HFF-Myc (cell line): ENCODE measurements at regions not wholly inside any gene's neighbourhood (a gene's known extent, or its start where the extent isn't known, plus 50 kb on each side); places are given as distances from the start of the nearest gene placed in this dataset.

Experiments
- DNase-seq: peaks from one replicate; pipeline ENCODE4 v3.0.0-alpha.2; 2011; ENCODE audit warnings: low read depth; ENCODE audit errors: extremely low read depth
- H3K4me3 ChIP-seq: replicated peaks from 2 replicates; pipeline ENCODE4 v1.5.1; 2011; ENCODE audit warnings: low read depth, mild to moderate bottlenecking, control low read depth, low read length
- TF ChIP-seq, protein P1 (sequence below): IDR thresholded peaks from 2 replicates; pipeline ENCODE4 v1.5.1; 2012; ENCODE audit warnings: mild to moderate bottlenecking, low read depth, low read length, control low read depth; ENCODE audit errors: missing control alignments

DNA sequence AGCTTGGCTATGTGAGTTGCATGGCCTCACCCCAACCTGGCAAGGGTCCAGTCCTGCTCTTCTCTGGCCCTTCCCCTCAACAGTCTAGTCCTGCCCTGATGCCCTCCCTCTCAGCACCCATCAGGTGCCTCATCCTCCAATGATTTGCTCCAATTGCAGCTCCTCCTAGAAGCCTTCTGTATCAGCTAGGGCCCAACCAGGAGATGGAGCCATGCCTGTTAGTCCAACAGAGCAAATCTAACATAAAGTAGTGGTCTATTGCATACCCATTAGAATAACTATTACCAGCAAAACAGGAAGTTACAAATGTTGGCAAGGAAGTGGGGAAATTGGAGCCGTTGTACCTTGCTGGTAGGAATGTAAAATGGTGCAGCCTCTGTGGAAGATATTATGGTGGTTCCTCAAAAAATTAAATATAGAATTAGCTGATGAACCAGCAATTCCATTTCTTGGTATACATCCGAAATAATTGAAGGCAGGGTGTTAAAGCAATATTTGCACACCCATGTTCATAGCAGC is 163.5 kb downstream of the VRK1 start:
- no peak for DNase-seq
- no peak overlapping the region for H3K4me3 ChIP-seq
- TF ChIP-seq, protein P1, sequence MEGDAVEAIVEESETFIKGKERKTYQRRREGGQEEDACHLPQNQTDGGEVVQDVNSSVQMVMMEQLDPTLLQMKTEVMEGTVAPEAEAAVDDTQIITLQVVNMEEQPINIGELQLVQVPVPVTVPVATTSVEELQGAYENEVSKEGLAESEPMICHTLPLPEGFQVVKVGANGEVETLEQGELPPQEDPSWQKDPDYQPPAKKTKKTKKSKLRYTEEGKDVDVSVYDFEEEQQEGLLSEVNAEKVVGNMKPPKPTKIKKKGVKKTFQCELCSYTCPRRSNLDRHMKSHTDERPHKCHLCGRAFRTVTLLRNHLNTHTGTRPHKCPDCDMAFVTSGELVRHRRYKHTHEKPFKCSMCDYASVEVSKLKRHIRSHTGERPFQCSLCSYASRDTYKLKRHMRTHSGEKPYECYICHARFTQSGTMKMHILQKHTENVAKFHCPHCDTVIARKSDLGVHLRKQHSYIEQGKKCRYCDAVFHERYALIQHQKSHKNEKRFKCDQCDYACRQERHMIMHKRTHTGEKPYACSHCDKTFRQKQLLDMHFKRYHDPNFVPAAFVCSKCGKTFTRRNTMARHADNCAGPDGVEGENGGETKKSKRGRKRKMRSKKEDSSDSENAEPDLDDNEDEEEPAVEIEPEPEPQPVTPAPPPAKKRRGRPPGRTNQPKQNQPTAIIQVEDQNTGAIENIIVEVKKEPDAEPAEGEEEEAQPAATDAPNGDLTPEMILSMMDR: no peak

DNA sequence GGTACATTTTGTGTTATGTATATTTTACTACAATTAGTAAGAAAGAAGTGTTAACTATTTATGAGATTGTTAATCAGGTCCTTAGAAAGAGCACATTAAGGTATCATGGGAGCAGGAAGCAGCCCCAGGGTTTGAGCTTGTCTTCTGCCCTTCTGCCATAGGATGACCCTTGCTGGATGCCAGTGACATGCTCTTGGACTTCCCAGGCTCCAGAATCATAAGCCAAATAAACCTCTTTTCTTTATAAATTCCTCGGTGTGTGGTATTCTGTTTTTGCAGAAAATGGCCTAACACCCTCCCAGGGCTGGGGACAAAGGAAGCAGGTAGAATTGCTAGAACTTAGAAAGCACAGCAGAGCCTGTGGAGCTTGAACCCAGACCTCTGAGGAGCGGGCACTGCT is 164.7 kb downstream of the VRK1 start:
- no peak for DNase-seq
- H3K4me3 ChIP-seq: no peak overlapping the region
- TF ChIP-seq, protein P1: no peak

DNA sequence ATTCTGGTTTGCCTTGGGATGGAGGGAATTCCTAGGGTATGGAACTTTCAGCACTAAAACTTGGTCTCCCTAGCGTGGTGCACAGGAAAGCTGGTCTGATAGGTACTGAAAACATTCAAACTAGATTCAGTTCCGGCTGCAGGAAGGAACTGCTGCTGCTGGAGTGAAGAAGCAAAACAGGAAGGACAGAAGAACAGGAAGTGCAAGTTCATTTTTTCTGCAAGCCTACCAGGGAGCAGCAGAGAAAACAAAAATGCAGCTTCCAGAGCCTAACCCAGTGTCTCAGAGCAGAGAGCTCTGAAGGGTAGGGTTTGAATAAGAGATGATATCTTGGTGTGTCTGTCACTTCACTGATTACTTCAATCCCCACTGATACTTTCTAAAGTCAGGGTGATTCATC is 165.2 kb downstream of the VRK1 start:
- DNase-seq: no peak
- TF ChIP-seq, protein P1: no peak
- H3K4me3 ChIP-seq: no peak overlapping the region

DNA sequence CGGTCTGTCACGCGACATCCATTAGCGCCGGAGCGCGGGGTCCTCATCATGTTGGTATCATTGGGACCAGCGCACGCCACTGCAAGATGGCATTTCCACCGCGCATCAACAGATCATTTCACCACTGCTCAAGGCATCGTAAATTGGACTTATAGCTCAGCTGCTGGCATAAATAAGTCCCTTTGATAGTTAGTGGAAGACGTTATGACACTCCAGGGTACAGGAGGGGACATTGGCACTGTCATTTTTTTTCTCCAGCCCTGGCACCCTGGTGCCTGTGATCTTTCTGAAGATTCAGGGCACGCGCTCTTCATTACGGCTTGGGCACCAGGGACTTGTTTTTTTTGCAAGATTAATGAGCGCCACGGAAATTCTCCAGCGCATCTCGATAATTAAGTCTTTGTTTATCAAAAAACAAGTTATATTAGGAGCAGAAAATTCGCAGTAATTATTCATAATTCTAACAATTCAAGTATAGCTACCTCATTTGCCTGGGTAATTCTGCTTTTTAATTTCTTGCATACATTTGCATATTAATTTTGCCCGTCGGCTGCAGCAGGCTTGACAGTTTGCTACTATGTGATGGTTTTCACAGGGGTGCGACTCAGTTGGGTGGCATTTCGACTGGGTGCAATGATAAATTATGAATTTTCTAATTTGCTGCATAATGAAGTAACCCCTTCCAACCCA is 167.7 kb downstream of the VRK1 start:
- TF ChIP-seq, protein P1: no peak
- DNase-seq: no peak
- no peak overlapping the region for H3K4me3 ChIP-seq

DNA sequence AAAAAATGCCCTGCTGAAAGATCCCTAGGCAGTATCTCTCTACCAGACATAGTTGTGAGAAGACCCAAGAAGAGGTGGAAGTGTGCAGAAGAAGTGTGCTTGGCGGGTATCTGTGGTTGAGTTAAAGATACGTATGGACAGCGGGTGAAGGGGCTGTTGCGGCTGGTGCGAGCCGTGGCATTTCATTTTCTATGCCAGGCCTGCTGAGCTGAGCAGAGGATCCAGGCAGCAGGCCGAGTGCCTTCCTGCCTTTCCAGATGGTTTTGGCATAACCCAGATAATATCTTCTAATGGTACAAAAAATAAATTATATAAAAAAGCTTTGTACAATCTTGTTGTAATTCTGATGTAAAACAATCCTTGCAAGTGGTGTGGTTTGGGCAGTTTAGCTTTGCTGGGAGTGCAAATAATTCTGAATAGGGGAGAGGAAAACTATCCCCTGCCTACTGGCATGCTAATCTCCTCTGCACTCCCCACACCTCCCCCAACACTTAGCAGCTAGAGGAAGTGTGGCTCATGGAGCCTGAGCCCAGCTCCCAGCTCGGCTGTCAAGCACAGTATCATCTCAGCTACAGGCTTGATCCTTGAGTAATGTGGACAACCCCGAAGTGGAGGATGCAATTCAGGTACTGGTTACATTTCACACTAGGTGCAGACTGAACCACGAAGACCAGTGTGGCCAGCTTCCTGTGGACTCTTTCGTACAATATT is 168.9 kb downstream of the VRK1 start:
- TF ChIP-seq, protein P1: no peak
- no peak overlapping the region for H3K4me3 ChIP-seq
- no peak for DNase-seq

DNA sequence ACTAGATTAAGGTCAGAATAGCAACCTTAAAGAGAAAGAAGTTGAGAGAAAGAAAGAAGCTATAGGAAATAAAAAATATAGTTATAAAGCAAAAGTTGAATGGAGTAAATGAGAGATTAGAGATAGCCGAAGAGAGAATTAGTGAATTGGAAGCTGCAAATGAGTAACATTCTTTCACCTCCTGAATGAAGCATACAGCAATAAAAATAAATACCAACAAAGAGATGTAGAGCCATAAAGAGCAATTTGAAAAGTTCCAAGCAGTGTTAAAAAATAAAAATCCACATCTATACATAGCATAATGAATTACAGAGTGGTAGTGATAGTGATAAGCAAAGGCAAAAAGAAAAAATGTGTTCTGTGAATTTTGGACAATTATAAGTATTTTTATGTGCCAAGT is 177.9 kb downstream of the VRK1 start:
- no peak for DNase-seq
- TF ChIP-seq, protein P1: no peak
- no peak overlapping the region for H3K4me3 ChIP-seq
